ENCODE measurements at regions not wholly inside any gene's neighbourhood (a gene's known extent, or its start where the extent isn't known, plus 50 kb on each side); places are given as distances from the start of the nearest gene placed in this dataset.

GRCh38 chr3:6155650-6156338 is 705.1 kb upstream of the GRM7 start:
- Histone ChIP-seq H3K4me3 (no peak overlapping the region), H3K27ac (no peak overlapping the region), H3K9me3 (no peaks in the 10 kb centered on the region), H3K4me1 (replicated peaks) (no peaks in the 10 kb centered on the region), H3K27me3 (replicated peaks; ENCODE audit: insufficient read depth) (no peaks in the 10 kb centered on the region), H3K36me3 (no peaks in the 10 kb centered on the region)
- intact Hi-C loops (cut with DNase I), result no loop called here
- no peak for DNase-seq (ENCODE audit: low spot score)
- TF ChIP-seq POLR2AphosphoS5 (IDR thresholded peaks at IDR 0.05) (no peak), POLR2A (IDR thresholded peaks at IDR 0.05) (no peak)
- TF ChIP-seq, protein P1, sequence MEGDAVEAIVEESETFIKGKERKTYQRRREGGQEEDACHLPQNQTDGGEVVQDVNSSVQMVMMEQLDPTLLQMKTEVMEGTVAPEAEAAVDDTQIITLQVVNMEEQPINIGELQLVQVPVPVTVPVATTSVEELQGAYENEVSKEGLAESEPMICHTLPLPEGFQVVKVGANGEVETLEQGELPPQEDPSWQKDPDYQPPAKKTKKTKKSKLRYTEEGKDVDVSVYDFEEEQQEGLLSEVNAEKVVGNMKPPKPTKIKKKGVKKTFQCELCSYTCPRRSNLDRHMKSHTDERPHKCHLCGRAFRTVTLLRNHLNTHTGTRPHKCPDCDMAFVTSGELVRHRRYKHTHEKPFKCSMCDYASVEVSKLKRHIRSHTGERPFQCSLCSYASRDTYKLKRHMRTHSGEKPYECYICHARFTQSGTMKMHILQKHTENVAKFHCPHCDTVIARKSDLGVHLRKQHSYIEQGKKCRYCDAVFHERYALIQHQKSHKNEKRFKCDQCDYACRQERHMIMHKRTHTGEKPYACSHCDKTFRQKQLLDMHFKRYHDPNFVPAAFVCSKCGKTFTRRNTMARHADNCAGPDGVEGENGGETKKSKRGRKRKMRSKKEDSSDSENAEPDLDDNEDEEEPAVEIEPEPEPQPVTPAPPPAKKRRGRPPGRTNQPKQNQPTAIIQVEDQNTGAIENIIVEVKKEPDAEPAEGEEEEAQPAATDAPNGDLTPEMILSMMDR (IDR thresholded peaks at IDR 0.05), result no peak
- 58% methylated on average over 4 of the region's 4 CpGs for WGBS

DNA sequence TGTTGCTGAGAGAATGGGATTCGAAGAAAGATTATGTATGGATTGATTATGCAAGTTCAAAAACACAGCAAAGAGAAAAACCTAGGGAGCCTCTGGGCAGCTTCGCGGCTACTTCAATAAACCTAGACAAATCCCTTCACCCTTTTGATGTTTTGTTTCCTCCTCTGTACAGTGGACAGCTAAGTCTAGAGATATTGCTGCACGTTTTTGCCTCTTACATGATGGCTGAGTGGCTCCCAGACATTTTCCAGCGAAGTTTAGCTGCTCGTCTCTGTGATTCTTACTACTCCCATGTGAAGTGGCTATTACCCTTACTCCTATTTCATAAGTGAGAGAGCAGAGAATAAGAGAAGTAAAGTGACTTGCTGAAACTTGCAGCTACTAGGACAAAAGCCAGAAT is 695.0 kb upstream of the GRM7 start:
- TF ChIP-seq, protein P1 (IDR thresholded peaks at IDR 0.05), result no peak
- TF ChIP-seq POLR2A (IDR thresholded peaks at IDR 0.05) (no peak), POLR2AphosphoS5 (IDR thresholded peaks at IDR 0.05) (no peak)
- Histone ChIP-seq H3K36me3 (no peaks in the 10 kb centered on the region), H3K27ac (no peak overlapping the region), H3K9me3 (no peaks in the 10 kb centered on the region), H3K4me1 (replicated peaks) (no peaks in the 10 kb centered on the region), H3K27me3 (replicated peaks; ENCODE audit: insufficient read depth) (no peaks in the 10 kb centered on the region), H3K4me3 (no peak overlapping the region)
- intact Hi-C loops (cut with DNase I), result no loop called here
- 41% methylated on average over 6 of the region's 6 CpGs for WGBS
- no peak for DNase-seq (ENCODE audit: low spot score)

- 76% methylated on average over 8 of the region's 8 CpGs for WGBS
- intact Hi-C loops (cut with DNase I), result no loop called here
- DNase-seq (ENCODE audit: low spot score), result no peak
- Histone ChIP-seq H3K36me3 (no peaks in the 10 kb centered on the region), H3K27me3 (replicated peaks; ENCODE audit: insufficient read depth) (no peaks in the 10 kb centered on the region), H3K4me1 (replicated peaks) (no peaks in the 10 kb centered on the region), H3K4me3 (no peak overlapping the region), H3K9me3 (no peaks in the 10 kb centered on the region), H3K27ac (no peak overlapping the region)
- TF ChIP-seq, protein P1 (IDR thresholded peaks at IDR 0.05), result no peak
- TF ChIP-seq POLR2AphosphoS5 (IDR thresholded peaks at IDR 0.05), result no peak
- no peak for TF ChIP-seq POLR2A (IDR thresholded peaks at IDR 0.05)
Measured at GRCh38 chr3:6168256-6168655, 692.7 kb upstream of the GRM7 start.

DNA sequence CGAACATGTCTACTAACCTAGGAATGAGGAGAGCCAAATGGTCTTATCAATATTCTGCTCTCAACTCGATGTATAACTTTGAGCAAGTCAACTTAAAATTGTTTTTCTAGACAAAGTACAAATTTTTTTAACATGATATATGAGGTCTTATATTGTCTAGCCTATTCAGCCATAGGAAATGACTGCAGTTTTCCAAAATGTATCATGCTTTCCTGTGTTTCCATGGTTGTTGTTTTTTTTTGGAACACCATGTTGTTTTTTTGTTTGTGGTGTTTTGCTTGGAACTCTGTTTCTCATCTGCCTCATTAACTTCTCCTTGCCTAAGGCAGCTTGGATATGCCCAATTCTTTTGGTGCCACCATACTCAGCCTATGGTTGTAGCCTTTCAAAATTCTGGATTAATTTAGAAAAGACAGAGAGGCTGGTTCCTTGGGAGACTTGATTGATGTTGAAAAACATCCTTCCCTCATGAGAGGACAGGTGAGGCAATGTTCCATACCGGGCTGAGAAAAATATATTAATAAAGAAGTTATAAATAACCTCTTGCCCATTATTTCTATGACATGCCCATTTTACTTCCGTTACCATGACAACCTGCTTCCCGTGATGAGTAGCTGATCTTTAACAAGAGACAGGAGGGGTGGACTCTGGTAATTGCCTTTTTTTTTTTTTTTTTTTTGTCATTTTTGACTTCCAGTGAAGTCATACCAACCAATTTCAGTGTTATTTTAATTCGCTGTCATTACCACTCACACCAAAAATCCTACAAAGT is 687.9 kb upstream of the GRM7 start:
- no peaks in the 10 kb centered on the region for H3K9me3 ChIP-seq
- no peak for DNase-seq (ENCODE audit: low spot score)
- WGBS, result 60% methylated on average over 6 of the region's 6 CpGs

More for the DNA sequence above, 687.9 kb upstream of the GRM7 start:
- Histone ChIP-seq H3K4me1 (replicated peaks) (no peaks in the 10 kb centered on the region), H3K4me3 (no peak overlapping the region), H3K36me3 (no peaks in the 10 kb centered on the region), H3K27me3 (replicated peaks; ENCODE audit: insufficient read depth) (no peaks in the 10 kb centered on the region), H3K27ac (no peak overlapping the region)
- no peak for TF ChIP-seq POLR2AphosphoS5 (IDR thresholded peaks at IDR 0.05)
- TF ChIP-seq POLR2A (IDR thresholded peaks at IDR 0.05), result no peak
- TF ChIP-seq, protein P1 (IDR thresholded peaks at IDR 0.05), result no peak
- intact Hi-C loops (cut with DNase I), result no loop called here

All from prostate gland (tissue), 2 donors.